ENCODE measurements at regions not wholly inside any gene's neighbourhood (a gene's known extent, or its start where the extent isn't known, plus 50 kb on each side); places are given as distances from the start of the nearest gene placed in this dataset.

GRCh38 chr3:18153571-18154173 lies 271.5 kb downstream of the SATB1 start:
- Histone ChIP-seq H3K4me3 (replicated peaks; ENCODE audit: insufficient read depth, low read length) (no peak overlapping the region), H3K27me3 (ENCODE audit: insufficient read depth, poor library complexity, severe bottlenecking) (no peaks in the 10 kb centered on the region), H3K27ac (replicated peaks) (no peak overlapping the region)
- DNase-seq (ENCODE audit: low read depth in 1 of 2, low spot score in 1 of 2), result peak in 1 of 2 experiments; percentile 55
- TF ChIP-seq REST (IDR thresholded peaks at IDR 0.05; ENCODE audit: insufficient replicate concordance, low read depth), result no peak
- no peak for TF ChIP-seq SPI1 (IDR thresholded peaks at IDR 0.05; ENCODE audit: borderline replicate concordance, low read depth)
- no peak for TF ChIP-seq POLR2AphosphoS5 (IDR thresholded peaks at IDR 0.05; ENCODE audit: low read depth)
- no peak for TF ChIP-seq CTCF (IDR thresholded peaks at IDR 0.05; ENCODE audit: insufficient read depth, low read length)
- TF ChIP-seq GABPA (IDR thresholded peaks at IDR 0.05; ENCODE audit: low read depth), result no peak

- TF ChIP-seq CTCF (IDR thresholded peaks at IDR 0.05; ENCODE audit: insufficient read depth, low read length) (no peak), SPI1 (IDR thresholded peaks at IDR 0.05; ENCODE audit: borderline replicate concordance, low read depth) (no peak), GABPA (IDR thresholded peaks at IDR 0.05; ENCODE audit: low read depth) (no peak), POLR2AphosphoS5 (IDR thresholded peaks at IDR 0.05; ENCODE audit: low read depth) (no peak), REST (IDR thresholded peaks at IDR 0.05; ENCODE audit: insufficient replicate concordance, low read depth) (no peak)
- H3K27ac ChIP-seq (replicated peaks), result no peak overlapping the region
- no peak overlapping the region for H3K4me3 ChIP-seq (replicated peaks; ENCODE audit: insufficient read depth, low read length)
- no peak for DNase-seq (ENCODE audit: low read depth in 1 of 2, low spot score in 1 of 2)
- no peaks in the 10 kb centered on the region for H3K27me3 ChIP-seq (ENCODE audit: insufficient read depth, poor library complexity, severe bottlenecking)
These were observed 273.9 kb downstream of the SATB1 start for GRCh38 chr3:18151199-18151598.

- Histone ChIP-seq H3K4me3 (replicated peaks; ENCODE audit: insufficient read depth, low read length) (no peak overlapping the region), H3K27ac (replicated peaks) (no peak overlapping the region), H3K27me3 (ENCODE audit: insufficient read depth, poor library complexity, severe bottlenecking) (no peaks in the 10 kb centered on the region)
- no peak for TF ChIP-seq CTCF (IDR thresholded peaks at IDR 0.05; ENCODE audit: insufficient read depth, low read length)
- no peak for TF ChIP-seq GABPA (IDR thresholded peaks at IDR 0.05; ENCODE audit: low read depth)
- TF ChIP-seq SPI1 (IDR thresholded peaks at IDR 0.05; ENCODE audit: borderline replicate concordance, low read depth), result no peak
- no peak for TF ChIP-seq POLR2AphosphoS5 (IDR thresholded peaks at IDR 0.05; ENCODE audit: low read depth)
- TF ChIP-seq REST (IDR thresholded peaks at IDR 0.05; ENCODE audit: insufficient replicate concordance, low read depth), result no peak
- DNase-seq (ENCODE audit: low read depth in 1 of 2, low spot score in 1 of 2), result no peak
These were observed 275.2 kb downstream of the SATB1 start for GRCh38 chr3:18149935-18150334.

All from HL-60 (cell line).